H9 (cell line): ENCODE measurements at regions not wholly inside any gene's neighbourhood (a gene's known extent, or its start where the extent isn't known, plus 50 kb on each side); places are given as distances from the start of the nearest gene placed in this dataset.

Experiments used
- DNase-seq: peaks from one replicate; pipeline ENCODE4 v3.0.0-alpha.2; 2017
- H2AFZ ChIP-seq: one replicate; pipeline ENCODE4 v1.6.1; 2013; ENCODE audit warnings: mild to moderate bottlenecking, low read length, control low read depth, moderate library complexity
- H2AK5ac ChIP-seq: 2 replicates; pipeline ENCODE4 v1.6.1; 2013; ENCODE audit warnings: low read length, control low read depth, mixed read lengths; ENCODE audit not compliant: insufficient read length
- H2BK120ac ChIP-seq: one replicate; pipeline ENCODE4 v1.6.1; 2013; ENCODE audit warnings: low read depth, mild to moderate bottlenecking, low read length, control low read depth, inconsistent platforms; ENCODE audit not compliant: poor library complexity, severe bottlenecking
- H2BK12ac ChIP-seq: 2 replicates; pipeline ENCODE4 v1.6.1; 2013; ENCODE audit warnings: low read length, control low read depth, mixed read lengths, low read depth; ENCODE audit not compliant: insufficient read length
- H2BK15ac ChIP-seq: 2 replicates; pipeline ENCODE4 v1.6.1; 2013; ENCODE audit warnings: low read depth, low read length, control low read depth
- H2BK20ac ChIP-seq: one replicate; pipeline ENCODE4 v1.6.1; 2013; ENCODE audit warnings: low read depth, mild to moderate bottlenecking, low read length, control low read depth, inconsistent platforms; ENCODE audit not compliant: poor library complexity, severe bottlenecking
- H2BK5ac ChIP-seq: 2 replicates; pipeline ENCODE4 v1.6.1; 2013; ENCODE audit warnings: low read length, control low read depth, mixed read lengths; ENCODE audit not compliant: insufficient read length
- H3K14ac ChIP-seq: 2 replicates; pipeline ENCODE4 v1.6.1; 2013; ENCODE audit warnings: low read length, control low read depth; ENCODE audit not compliant: insufficient read depth
- H3K18ac ChIP-seq: 2 replicates; pipeline ENCODE4 v1.6.1; 2013; ENCODE audit warnings: low read depth, mild to moderate bottlenecking, mixed read lengths, low read length, control low read depth; ENCODE audit not compliant: insufficient read length
- H3K23ac ChIP-seq: 2 replicates; pipeline ENCODE4 v1.6.1; 2013; ENCODE audit warnings: low read length, control low read depth, mixed read lengths, low read depth; ENCODE audit not compliant: insufficient read length
- H3K23me2 ChIP-seq: 2 replicates; pipeline ENCODE4 v1.6.1; 2013; ENCODE audit warnings: low read depth, mild to moderate bottlenecking, mixed read lengths, low read length, control low read depth; ENCODE audit not compliant: insufficient read length, poor library complexity, severe bottlenecking
- H3K27ac ChIP-seq: 2 replicates; pipeline ENCODE4 v1.5.1; 2013; ENCODE audit warnings: low read length, control low read depth, mixed read lengths, low read depth; ENCODE audit not compliant: insufficient read length
- H3K27me3 ChIP-seq: 2 replicates; pipeline ENCODE4 v1.6.1; 2013; ENCODE audit warnings: low read length, control low read depth, inconsistent platforms; ENCODE audit not compliant: insufficient read depth
- H3K4ac ChIP-seq: 2 replicates; pipeline ENCODE4 v1.6.1; 2013; ENCODE audit warnings: low read depth, mild to moderate bottlenecking, control low read depth, inconsistent platforms, low read length, moderate library complexity
- H3K4me1 ChIP-seq: 2 replicates; pipeline ENCODE4 v1.6.1; 2013; ENCODE audit warnings: low read length, control low read depth, inconsistent platforms; ENCODE audit not compliant: insufficient read depth
- H3K4me2 ChIP-seq: 2 replicates; pipeline ENCODE4 v1.6.1; 2013; ENCODE audit warnings: low read length, control low read depth, mixed read lengths; ENCODE audit not compliant: insufficient read length, insufficient read depth
- H3K56ac ChIP-seq: 2 replicates; pipeline ENCODE4 v1.6.1; 2013; ENCODE audit warnings: low read depth, mild to moderate bottlenecking, mixed read lengths, low read length, control low read depth; ENCODE audit not compliant: insufficient read length
- H3K79me1 ChIP-seq: 2 replicates; pipeline ENCODE4 v1.6.1; 2013; ENCODE audit warnings: low read depth, mild to moderate bottlenecking, moderate library complexity, low read length, control low read depth, inconsistent platforms; ENCODE audit not compliant: insufficient read depth, poor library complexity, severe bottlenecking
- H3K79me2 ChIP-seq: 2 replicates; pipeline ENCODE4 v1.6.1; 2013; ENCODE audit warnings: low read length, control low read depth, inconsistent platforms; ENCODE audit not compliant: insufficient read depth
- H3K9ac ChIP-seq: 2 replicates; pipeline ENCODE4 v1.6.1; 2013; ENCODE audit warnings: low read length, control low read depth, mixed read lengths; ENCODE audit not compliant: insufficient read length; ENCODE audit errors: extremely low read depth
- H3K9me3 ChIP-seq: one replicate; pipeline ENCODE4 v1.6.1; 2013; ENCODE audit warnings: low read depth, low read length, inconsistent platforms; ENCODE audit not compliant: control insufficient read depth
- H3T11ph ChIP-seq: one replicate; pipeline ENCODE4 v1.6.1; 2013; ENCODE audit warnings: mild to moderate bottlenecking, low read length, control low read depth, inconsistent platforms
- H4K20me1 ChIP-seq: one replicate; pipeline ENCODE4 v1.6.1; 2013; ENCODE audit not compliant: control insufficient read depth, insufficient read length, insufficient read depth
- H4K5ac ChIP-seq: 2 replicates; pipeline ENCODE4 v1.6.1; 2013; ENCODE audit warnings: low read depth, mild to moderate bottlenecking, mixed read lengths, low read length, control low read depth; ENCODE audit not compliant: insufficient read length
- H4K8ac ChIP-seq: replicated peaks from 2 replicates; pipeline ENCODE4 v1.6.1; 2013; ENCODE audit warnings: low read length, control low read depth, mixed read lengths, low read depth; ENCODE audit not compliant: insufficient read length
- H4K91ac ChIP-seq: 2 replicates; pipeline ENCODE4 v1.6.1; 2013; ENCODE audit warnings: low read depth, mild to moderate bottlenecking, moderate library complexity, mixed read lengths, low read length, control low read depth; ENCODE audit not compliant: insufficient read length
- H3K27ac Mint-ChIP-seq, 3 experiments: 2 replicates in 2 of 3; 3 replicates in 1 of 3; pipeline ENCODE4 v1.8.0; 2020 to 2021; ENCODE audit warnings: mixed read lengths in 3 of 3, mild to moderate bottlenecking in 1 of 3, moderate library complexity in 1 of 3
- H3K27me3 Mint-ChIP-seq: 2 replicates; pipeline ENCODE4 v1.8.0; 2021; ENCODE audit warnings: low read depth, mild to moderate bottlenecking, moderate library complexity, mixed read lengths
- H3K36me3 Mint-ChIP-seq, 3 experiments: 2 replicates in 2 of 3; 3 replicates in 1 of 3; pipeline ENCODE4 v1.8.0; 2020 to 2021; ENCODE audit warnings: low read depth in 3 of 3, mixed read lengths in 3 of 3; ENCODE audit not compliant: insufficient read depth in 1 of 3
- H3K4me1 Mint-ChIP-seq, 2 experiments: 2 replicates each; pipeline ENCODE4 v1.8.0; 2020; ENCODE audit warnings: mixed read lengths in 2 of 2
- H3K4me3 Mint-ChIP-seq, 2 experiments: 2 replicates in 1 of 2; 3 replicates in 1 of 2; pipeline ENCODE4 v1.8.0; 2020 to 2021; ENCODE audit warnings: mild to moderate bottlenecking in 2 of 2, mixed read lengths in 2 of 2, moderate library complexity in 1 of 2
- H3K9me3 Mint-ChIP-seq, 2 experiments: 2 replicates in 1 of 2; 3 replicates in 1 of 2; pipeline ENCODE4 v1.8.0; 2020; ENCODE audit warnings: mild to moderate bottlenecking in 2 of 2, mixed read lengths in 2 of 2, moderate library complexity in 1 of 2
- CTCF ChIP-seq: fragments of 200-600 bp; sonication (generic); conservative IDR thresholded peaks from 3 replicates; pipeline ENCODE4 v1.8.0; 2021; ENCODE audit warnings: antibody characterized with exemption, mild to moderate bottlenecking
- WGBS: extraction: QIAGEN DNeasy Blood & Tissue Kit; methylation state at CpG from one replicate; pipeline ENCODE4 v1.1.7; 2013; ENCODE audit warnings: missing lambda C conversion rate, low lambda C conversion rate, mixed read lengths; ENCODE audit not compliant: insufficient read length; ENCODE audit errors: extremely low coverage; 5-methylcytosine and 5-hydroxymethylcytosine counted together

- Histone ChIP-seq H3K23me2 (no peaks in the 10 kb centered on the region), H3K4ac (no peak overlapping the region), H3K79me2 (no peaks in the 10 kb centered on the region), H3K9me3 (no peaks in the 10 kb centered on the region), H2AK5ac (no peak overlapping the region), H3K56ac (no peak overlapping the region), H2BK12ac (no peak overlapping the region), H3K27me3 (no peaks in the 10 kb centered on the region), H3K23ac (no peak overlapping the region), H3T11ph (no peak overlapping the region), H2AFZ (no peak overlapping the region), H2BK15ac (no peak overlapping the region), H4K5ac (no peak overlapping the region), H3K9ac (no peak overlapping the region), H3K4me1 (no peaks in the 10 kb centered on the region; the same call in 1 of the 2 replicates), H4K91ac (no peak overlapping the region), H3K14ac (no peak overlapping the region), H3K18ac (no peak overlapping the region), H2BK5ac (no peak overlapping the region), H3K4me2 (no peak overlapping the region), H4K20me1 (no peaks in the 10 kb centered on the region), H4K8ac (no peak overlapping the region), H3K27ac (no peak overlapping the region), H3K79me1 (no peaks in the 10 kb centered on the region), H2BK120ac (no peak overlapping the region), H2BK20ac (no peak overlapping the region)
- Mint-ChIP-seq H3K27ac (no peak overlapping the region; a peak in 1 of 7 replicates), H3K4me1 (peaks cover 13 to 15% of the 10 kb centered on the region in 2 experiments), H3K27me3 (no peaks in the 10 kb centered on the region), H3K4me3 (no peak overlapping the region), H3K9me3 (no peaks in the 10 kb centered on the region), H3K36me3 (no peaks in the 10 kb centered on the region)
- no peak for TF ChIP-seq CTCF
- WGBS: no CpG with 5 or more reads among the region's 5 CpGs
- no peak for DNase-seq
Observed at GRCh38 chr4:110897784-110898183, 274.9 kb upstream of the PITX2 start.
